Body of pancreas (tissue), 4 donors: ENCODE measurements at regions not wholly inside any gene's neighbourhood (a gene's known extent, or its start where the extent isn't known, plus 50 kb on each side); places are given as distances from the start of the nearest gene placed in this dataset.

Experiments
- ATAC-seq: fragments of 150-250 bp; one replicate; pipeline ENCODE4 v1.9.1; 2016
- DNase-seq, 4 donors: peaks; one replicate each; pipeline ENCODE4 v3.0.0-alpha.2; 2019
- H3K27ac ChIP-seq, 4 donors: fragments of 200-600 bp; sonication (generic); 1 replicate in 3 of 4; 2 replicates in 1 of 4; pipeline versions ENCODE4 v1.5.1 to v1.6.1; 2016 to 2019; ENCODE audit warnings: mild to moderate bottlenecking in 1 of 4, mixed read lengths in 1 of 4, moderate library complexity in 1 of 4
- H3K27me3 ChIP-seq, 2 donors: fragments of 200-600 bp; sonication (generic); one replicate each; pipeline ENCODE4 v1.6.0; 2016; ENCODE audit warnings: mild to moderate bottlenecking in 1 of 2
- H3K36me3 ChIP-seq, 2 donors: fragments of 200-600 bp; sonication (generic); replicated peaks in 1 of 2; 2 replicates each; pipeline ENCODE4 v1.5.1; 2016; ENCODE audit warnings: low read depth in 2 of 2; ENCODE audit not compliant: insufficient read depth in 1 of 2
- H3K4me1 ChIP-seq: fragments of 200-600 bp; sonication (generic); one replicate; pipeline ENCODE4 v1.6.0; 2016
- H3K4me3 ChIP-seq, 2 donors: fragments of 200-600 bp; sonication (generic); 1 replicate in 1 of 2; 2 replicates in 1 of 2; pipeline ENCODE4 v1.5.1; 2016 to 2019
- H3K9me3 ChIP-seq, 3 donors: fragments of 200-600 bp; sonication (generic); 1 replicate in 2 of 3; 2 replicates in 1 of 3; pipeline ENCODE4 v1.5.1; 2016
- POLR2A ChIP-seq, 3 donors: fragments of 450-650 bp; IDR thresholded peaks; one replicate each; pipeline ENCODE4 v1.6.1; 2016; ENCODE audit warnings: antibody characterized with exemption in 3 of 3, mild to moderate bottlenecking in 2 of 3
- WGBS, 2 donors: methylation state at CpG; one replicate each; pipeline ENCODE4 v1.1.5; 2017; 5-methylcytosine and 5-hydroxymethylcytosine counted together
- intact Hi-C: fragments of 100-400 bp; cut with DNase I; formaldehyde crosslinking; loops from one replicate; pipeline ENCODE4 v1.15.1; 2023
- TF ChIP-seq, protein P1 (sequence below), 7 experiments: fragments of 450-650 bp in 4 of 7; fragments of 200-600 bp in 3 of 7; sonication (generic) in 3 of 7; IDR thresholded peaks; one replicate each; pipeline ENCODE4 v1.5.1; 2016 to 2019; ENCODE audit warnings: antibody characterized with exemption in 7 of 7

DNA sequence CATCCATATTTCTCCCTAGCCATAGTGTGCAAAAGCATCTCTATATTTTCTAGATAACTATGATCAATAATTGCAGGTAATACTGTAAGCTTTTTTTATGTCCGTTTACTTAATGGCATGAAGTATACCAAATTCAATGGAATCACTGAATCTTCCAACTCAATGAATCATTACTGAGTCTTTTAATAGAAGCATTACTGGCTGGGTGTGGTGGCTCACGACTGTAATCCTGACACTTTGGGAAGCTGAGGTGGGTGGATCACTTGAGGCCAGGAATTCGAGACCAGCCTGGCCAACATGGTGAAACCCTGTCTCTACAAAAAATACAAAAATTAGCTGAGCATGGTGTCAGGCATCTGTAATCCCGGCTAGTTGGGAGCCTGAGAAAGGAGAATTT, 372.5 kb downstream of the BMPER start:
- H3K36me3 ChIP-seq: no peaks in the 10 kb centered on the region
- H3K4me1 ChIP-seq: no peaks in the 10 kb centered on the region
- ATAC-seq (no peak), DNase-seq (no peak)
- intact Hi-C loops: no loop called here
- H3K9me3 ChIP-seq: peaks cover 0 to 16% (median 0%) of the 10 kb centered on the region in 3 donors
- H3K4me3 ChIP-seq: no peak overlapping the region
- no peak overlapping the region for H3K27ac ChIP-seq
- H3K27me3 ChIP-seq: no peaks in the 10 kb centered on the region
- TF ChIP-seq, protein P1, sequence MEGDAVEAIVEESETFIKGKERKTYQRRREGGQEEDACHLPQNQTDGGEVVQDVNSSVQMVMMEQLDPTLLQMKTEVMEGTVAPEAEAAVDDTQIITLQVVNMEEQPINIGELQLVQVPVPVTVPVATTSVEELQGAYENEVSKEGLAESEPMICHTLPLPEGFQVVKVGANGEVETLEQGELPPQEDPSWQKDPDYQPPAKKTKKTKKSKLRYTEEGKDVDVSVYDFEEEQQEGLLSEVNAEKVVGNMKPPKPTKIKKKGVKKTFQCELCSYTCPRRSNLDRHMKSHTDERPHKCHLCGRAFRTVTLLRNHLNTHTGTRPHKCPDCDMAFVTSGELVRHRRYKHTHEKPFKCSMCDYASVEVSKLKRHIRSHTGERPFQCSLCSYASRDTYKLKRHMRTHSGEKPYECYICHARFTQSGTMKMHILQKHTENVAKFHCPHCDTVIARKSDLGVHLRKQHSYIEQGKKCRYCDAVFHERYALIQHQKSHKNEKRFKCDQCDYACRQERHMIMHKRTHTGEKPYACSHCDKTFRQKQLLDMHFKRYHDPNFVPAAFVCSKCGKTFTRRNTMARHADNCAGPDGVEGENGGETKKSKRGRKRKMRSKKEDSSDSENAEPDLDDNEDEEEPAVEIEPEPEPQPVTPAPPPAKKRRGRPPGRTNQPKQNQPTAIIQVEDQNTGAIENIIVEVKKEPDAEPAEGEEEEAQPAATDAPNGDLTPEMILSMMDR (IDR thresholded peaks at IDR 0.05): no peak
- TF ChIP-seq POLR2A (IDR thresholded peaks at IDR 0.05): no peak
- WGBS, 2 donors: 42 to 56% methylated on average over 4 of the region's 4 CpGs

DNA sequence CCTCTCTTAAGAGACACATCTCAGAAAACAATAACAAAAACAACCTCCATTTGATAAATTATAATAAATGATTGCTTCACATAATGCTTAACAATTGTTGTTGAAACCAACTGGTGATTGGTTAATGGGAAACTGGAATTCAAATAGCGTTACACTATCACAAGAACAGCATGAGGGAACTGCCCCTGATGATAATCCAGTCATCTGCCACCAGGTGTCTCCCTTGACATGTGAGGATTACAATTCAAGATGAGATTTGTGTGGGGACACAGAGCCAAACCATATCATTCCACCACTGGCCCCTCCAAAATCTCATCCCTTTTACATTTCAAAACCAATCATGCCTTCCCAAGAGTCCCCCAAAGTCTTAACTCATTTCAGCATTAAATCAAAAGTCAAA, 375.9 kb downstream of the BMPER start:
- intact Hi-C loops: no loop called here
- DNase-seq (no peak), ATAC-seq (no peak)
- H3K4me1 ChIP-seq: no peaks in the 10 kb centered on the region
- no peak overlapping the region for H3K4me3 ChIP-seq
- H3K36me3 ChIP-seq: no peaks in the 10 kb centered on the region
- WGBS, 2 donors: 70 to 80% methylated on average over 1 of the region's 1 CpG
- H3K27me3 ChIP-seq: no peaks in the 10 kb centered on the region
- no peak overlapping the region for H3K27ac ChIP-seq
- TF ChIP-seq, protein P1 (IDR thresholded peaks at IDR 0.05): no peak
- TF ChIP-seq POLR2A (IDR thresholded peaks at IDR 0.05): no peak
- peaks cover 0 to 16% (median 0%) of the 10 kb centered on the region in 3 donors for H3K9me3 ChIP-seq

DNA sequence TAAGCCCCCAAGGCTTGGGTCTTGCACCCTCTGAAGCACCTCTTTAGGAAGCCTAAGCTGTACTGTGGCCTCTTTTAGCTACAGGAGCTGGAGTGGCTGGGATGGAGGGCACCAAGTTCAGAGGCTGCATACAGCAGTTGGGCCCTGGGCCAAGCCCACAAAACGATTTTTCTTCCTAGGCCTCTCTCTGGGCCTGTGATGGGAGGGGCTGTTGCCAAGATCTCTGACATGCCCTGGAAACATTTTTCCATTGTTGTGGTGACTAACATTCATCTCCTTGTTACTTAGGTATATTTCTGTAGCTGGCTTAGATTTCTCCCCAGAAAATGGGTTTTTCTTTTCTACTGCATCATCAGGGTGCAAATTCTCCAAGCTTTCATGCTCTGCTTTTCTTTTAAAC, 375.7 kb upstream of the NPSR1 start:
- H3K4me1 ChIP-seq: no peaks in the 10 kb centered on the region
- no peak for DNase-seq
- TF ChIP-seq, protein P1 (IDR thresholded peaks at IDR 0.05): no peak
- TF ChIP-seq POLR2A (IDR thresholded peaks at IDR 0.05): no peak
- H3K36me3 ChIP-seq: no peaks in the 10 kb centered on the region
- WGBS, 2 donors: 0 to 24% methylated on average over 1 of the region's 1 CpG
- intact Hi-C loops: no loop called here
- H3K27ac ChIP-seq: no peak overlapping the region
- H3K9me3 ChIP-seq: peaks cover 0 to 16% (median 0%) of the 10 kb centered on the region in 3 donors
- H3K27me3 ChIP-seq: no peaks in the 10 kb centered on the region
- no peak overlapping the region for H3K4me3 ChIP-seq
- no peak for ATAC-seq

DNA sequence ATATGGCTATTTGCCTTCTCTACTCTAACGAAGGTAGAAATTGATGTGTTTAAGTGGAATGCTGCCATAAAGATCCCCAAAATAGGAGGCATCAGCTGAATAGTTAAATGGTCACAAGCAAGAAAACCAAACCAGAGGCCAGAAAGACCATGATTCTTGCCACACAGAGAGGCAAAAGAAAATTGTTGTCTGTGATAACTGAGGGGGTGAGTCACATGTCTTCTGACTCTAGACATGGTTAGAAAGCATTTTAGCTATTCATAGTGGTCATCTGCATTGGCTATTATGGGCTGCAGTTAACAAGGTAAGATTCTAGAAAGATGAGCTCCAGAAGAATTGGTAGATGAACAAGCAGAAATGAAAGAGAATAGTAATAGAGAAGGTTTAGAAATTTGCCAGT, 361.4 kb upstream of the NPSR1 start:
- no peaks in the 10 kb centered on the region for H3K4me1 ChIP-seq
- no peak overlapping the region for H3K4me3 ChIP-seq
- H3K9me3 ChIP-seq: no peaks in the 10 kb centered on the region
- intact Hi-C loops: no loop called here
- no peaks in the 10 kb centered on the region for H3K36me3 ChIP-seq
- DNase-seq (no peak), ATAC-seq (no peak)
- no peak overlapping the region for H3K27ac ChIP-seq
- TF ChIP-seq POLR2A (IDR thresholded peaks at IDR 0.05): no peak
- TF ChIP-seq, protein P1 (IDR thresholded peaks at IDR 0.05): no peak
- no peaks in the 10 kb centered on the region for H3K27me3 ChIP-seq
- 36 to 38% methylated on average over 1 of the region's 1 CpG for WGBS, 2 donors

DNA sequence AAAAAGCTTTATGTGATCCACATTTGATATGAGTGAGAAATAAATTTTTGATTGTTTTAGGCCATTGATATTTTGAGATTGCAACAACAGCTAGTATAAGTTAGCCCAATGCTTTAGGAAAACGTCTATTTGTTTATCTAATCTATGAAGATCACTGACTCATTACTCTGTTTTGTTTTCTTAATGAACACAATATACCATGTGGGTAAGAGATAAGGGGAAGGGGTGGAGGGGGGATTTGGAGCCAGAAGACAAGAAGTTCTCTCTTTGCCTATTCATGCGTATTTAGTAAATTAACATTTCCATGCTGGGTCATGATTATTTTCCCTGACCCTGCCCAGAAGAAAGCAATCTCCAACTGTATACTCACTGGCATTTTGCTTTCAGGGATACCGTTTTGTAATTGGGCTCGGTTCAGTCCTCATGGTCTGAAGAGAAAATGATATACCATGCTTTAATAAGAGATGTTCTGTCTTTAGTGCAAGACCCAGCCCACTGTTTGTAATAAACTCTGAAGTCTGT, 359.5 kb upstream of the NPSR1 start:
- Histone ChIP-seq H3K27ac (no peak overlapping the region), H3K4me3 (no peak overlapping the region), H3K4me1 (no peaks in the 10 kb centered on the region), H3K27me3 (no peaks in the 10 kb centered on the region), H3K36me3 (no peaks in the 10 kb centered on the region), H3K9me3 (no peaks in the 10 kb centered on the region)
- no peak for ATAC-seq
- intact Hi-C loops: no loop called here
- DNase-seq: no peak
- no peak for TF ChIP-seq POLR2A (IDR thresholded peaks at IDR 0.05)
- TF ChIP-seq, protein P1 (IDR thresholded peaks at IDR 0.05): no peak
- 43 to 46% methylated on average over 4 of the region's 4 CpGs for WGBS, 2 donors
